GM21737 (cell line): ENCODE measurements at regions not wholly inside any gene's neighbourhood (a gene's known extent, or its start where the extent isn't known, plus 50 kb on each side); places are given as distances from the start of the nearest gene placed in this dataset.

Source experiments
- ATAC-seq: cut with Tn5 transposase; IDR thresholded peaks from one replicate; pipeline ENCODE4 v1.9.1; 2021; ENCODE audit warnings: mild to moderate bottlenecking, moderate library complexity; ENCODE audit not compliant: unreplicated experiment

GRCh38 chr15:100780208-100780800 lies 99.3 kb upstream of the ALDH1A3 start:
- ATAC-seq: no peak

GRCh38 chr15:100781061-100781960 lies 98.3 kb upstream of the ALDH1A3 start:
- ATAC-seq: no peak

- no peak for ATAC-seq
These were observed 97.6 kb upstream of the ALDH1A3 start for GRCh38 chr15:100781961-100782530.

- ATAC-seq: no peak
These were observed 96.3 kb upstream of the ALDH1A3 start for GRCh38 chr15:100783291-100783690.

- no peak for ATAC-seq
These were observed 95.7 kb upstream of the ALDH1A3 start for GRCh38 chr15:100783760-100784492.

- ATAC-seq: no peak
These were observed 95.0 kb upstream of the ALDH1A3 start for GRCh38 chr15:100784493-100785180.

GRCh38 chr15:100785181-100786138 lies 94.2 kb upstream of the ALDH1A3 start:
- no peak for ATAC-seq

GRCh38 chr15:100786139-100786531 lies 93.5 kb upstream of the ALDH1A3 start:
- ATAC-seq: no peak

GRCh38 chr15:100786901-100787566 lies 92.6 kb upstream of the ALDH1A3 start:
- ATAC-seq: no peak

- no peak for ATAC-seq
These were observed 91.8 kb upstream of the ALDH1A3 start for GRCh38 chr15:100787567-100788417.

GRCh38 chr15:100788418-100789105 lies 91.1 kb upstream of the ALDH1A3 start:
- no peak for ATAC-seq

GRCh38 chr15:100790786-100791265 lies 88.8 kb upstream of the ALDH1A3 start:
- ATAC-seq: no peak

- no peak for ATAC-seq
These were observed 85.6 kb upstream of the ALDH1A3 start for GRCh38 chr15:100794008-100794407.

GRCh38 chr15:100801256-100801900 lies 78.3 kb upstream of the ALDH1A3 start:
- no peak for ATAC-seq

GRCh38 chr15:100802421-100803170 lies 77.0 kb upstream of the ALDH1A3 start:
- ATAC-seq: no peak

GRCh38 chr15:100803171-100803440 lies 76.5 kb upstream of the ALDH1A3 start:
- no peak for ATAC-seq
